Bone marrow (tissue), 2 donors: ENCODE measurements at regions not wholly inside any gene's neighbourhood (a gene's known extent, or its start where the extent isn't known, plus 50 kb on each side); places are given as distances from the start of the nearest gene placed in this dataset.
"Not testable (repeated sequence)": the region's sequence is repeated elsewhere in the genome, so short reads cannot be mapped to it uniquely, and the experiment has no call there.

Source experiments
- DNase-seq, 2 donors: peaks; one replicate each; lab custom pipeline; 2025; lab: John Stamatoyannopoulos, UW

- DNase-seq: no peak
These were observed 640.2 kb upstream of the CAMK1G start for GRCh38 chr1:208943291-208943690.

- DNase-seq: no peak
These were observed 638.5 kb upstream of the CAMK1G start for GRCh38 chr1:208944981-208945451.

- DNase-seq: no peak
These were observed 633.3 kb upstream of the CAMK1G start for GRCh38 chr1:208950206-208950605.

- no peak for DNase-seq
These were observed 632.4 kb upstream of the CAMK1G start for GRCh38 chr1:208951026-208951525.

GRCh38 chr1:208951908-208952307 lies 631.6 kb upstream of the CAMK1G start:
- no peak for DNase-seq

- DNase-seq: no peak
These were observed 620.6 kb upstream of the CAMK1G start for GRCh38 chr1:208962867-208963266.

- DNase-seq: no peak
These were observed 618.2 kb upstream of the CAMK1G start for GRCh38 chr1:208965351-208965750.

GRCh38 chr1:208967334-208967733 lies 616.2 kb upstream of the CAMK1G start:
- no peak for DNase-seq

GRCh38 chr1:208974717-208975116 lies 608.8 kb upstream of the CAMK1G start:
- DNase-seq: no peak

GRCh38 chr1:208975456-208975855 lies 608.1 kb upstream of the CAMK1G start:
- no peak for DNase-seq

- DNase-seq: no peak
These were observed 606.5 kb upstream of the CAMK1G start for GRCh38 chr1:208977012-208977411.

- DNase-seq: no peak
These were observed 605.8 kb upstream of the CAMK1G start for GRCh38 chr1:208977638-208978256.

GRCh38 chr1:208979776-208980175 lies 603.7 kb upstream of the CAMK1G start:
- no peak for DNase-seq

- DNase-seq: no peak
These were observed 602.9 kb upstream of the CAMK1G start for GRCh38 chr1:208980605-208981004.

GRCh38 chr1:208985231-208985630 lies 598.3 kb upstream of the CAMK1G start:
- no peak for DNase-seq

GRCh38 chr1:208988811-208989222 lies 594.7 kb upstream of the CAMK1G start:
- peak in 1 of 2 donors; percentile 69 for DNase-seq

- DNase-seq: no peak
These were observed 593.1 kb upstream of the CAMK1G start for GRCh38 chr1:208990456-208990855.

- DNase-seq: not testable (repeated sequence)
These were observed 586.5 kb upstream of the CAMK1G start for GRCh38 chr1:208997053-208997452.

- no peak for DNase-seq
These were observed 585.7 kb upstream of the CAMK1G start for GRCh38 chr1:208997726-208998312.

GRCh38 chr1:209008586-209008985 lies 574.9 kb upstream of the CAMK1G start:
- DNase-seq: no peak

GRCh38 chr1:209010475-209011230 lies 572.9 kb upstream of the CAMK1G start:
- no peak for DNase-seq

- no peak for DNase-seq
These were observed 570.9 kb upstream of the CAMK1G start for GRCh38 chr1:209012443-209013196.
